GM19467 (cell line): ENCODE measurements at regions not wholly inside any gene's neighbourhood (a gene's known extent, or its start where the extent isn't known, plus 50 kb on each side); places are given as distances from the start of the nearest gene placed in this dataset.
"Not testable (repeated sequence)": the region's sequence is repeated elsewhere in the genome, so short reads cannot be mapped to it uniquely, and the experiment has no call there.

Experiments used
- ATAC-seq: cut with Tn5 transposase; IDR thresholded peaks from one replicate; pipeline ENCODE4 v1.9.1; 2021; ENCODE audit warnings: mild to moderate bottlenecking, moderate library complexity; ENCODE audit not compliant: unreplicated experiment

- ATAC-seq: no peak
Measured at GRCh38 chr4:95898226-95898625, 58.3 kb downstream of the PDHA2 start.

- no peak for ATAC-seq
Measured at GRCh38 chr4:95909211-95909610, 69.3 kb downstream of the PDHA2 start.

- no peak for ATAC-seq
Measured at GRCh38 chr4:95910749-95911148, 70.9 kb downstream of the PDHA2 start.

GRCh38 chr4:95921470-95921869 is 81.6 kb downstream of the PDHA2 start:
- no peak for ATAC-seq

GRCh38 chr4:95929448-95930064 is 89.7 kb downstream of the PDHA2 start:
- no peak for ATAC-seq

- ATAC-seq: no peak
Measured at GRCh38 chr4:95939141-95939540, 99.2 kb downstream of the PDHA2 start.

GRCh38 chr4:95949136-95949765 is 109.4 kb downstream of the PDHA2 start:
- ATAC-seq: no peak

GRCh38 chr4:95949808-95950207 is 109.9 kb downstream of the PDHA2 start:
- no peak for ATAC-seq

GRCh38 chr4:95952538-95952937 is 112.6 kb downstream of the PDHA2 start:
- not testable (repeated sequence) for ATAC-seq

GRCh38 chr4:95956094-95956493 is 116.2 kb downstream of the PDHA2 start:
- ATAC-seq: no peak

GRCh38 chr4:95957054-95957453 is 117.2 kb downstream of the PDHA2 start:
- ATAC-seq: no peak

GRCh38 chr4:95957759-95958158 is 117.9 kb downstream of the PDHA2 start:
- no peak for ATAC-seq

- ATAC-seq: no peak
Measured at GRCh38 chr4:95959182-95959581, 119.3 kb downstream of the PDHA2 start.

GRCh38 chr4:95959633-95960032 is 119.7 kb downstream of the PDHA2 start:
- no peak for ATAC-seq

GRCh38 chr4:95963456-95963855 is 123.6 kb downstream of the PDHA2 start:
- no peak for ATAC-seq

- no peak for ATAC-seq
Measured at GRCh38 chr4:95979961-95980876, 140.3 kb downstream of the PDHA2 start.

GRCh38 chr4:95980877-95981360 is 141.0 kb downstream of the PDHA2 start:
- ATAC-seq: no peak

- ATAC-seq: no peak
Measured at GRCh38 chr4:95981591-95981990, 141.7 kb downstream of the PDHA2 start.

GRCh38 chr4:95982516-95982915 is 142.6 kb downstream of the PDHA2 start:
- ATAC-seq: no peak

- ATAC-seq: no peak
Measured at GRCh38 chr4:95984081-95984480, 144.2 kb downstream of the PDHA2 start.

- ATAC-seq: no peak
Measured at GRCh38 chr4:95985051-95985450, 145.2 kb downstream of the PDHA2 start.
